H9 (cell line): ENCODE measurements at regions not wholly inside any gene's neighbourhood (a gene's known extent, or its start where the extent isn't known, plus 50 kb on each side); places are given as distances from the start of the nearest gene placed in this dataset.

Experiments used
- DNase-seq: peaks from one replicate; pipeline ENCODE4 v3.0.0-alpha.2; 2017
- H2AFZ ChIP-seq: one replicate; pipeline ENCODE4 v1.6.1; 2013; ENCODE audit warnings: mild to moderate bottlenecking, low read length, control low read depth, moderate library complexity
- H2AK5ac ChIP-seq: 2 replicates; pipeline ENCODE4 v1.6.1; 2013; ENCODE audit warnings: low read length, control low read depth, mixed read lengths; ENCODE audit not compliant: insufficient read length
- H2BK120ac ChIP-seq: one replicate; pipeline ENCODE4 v1.6.1; 2013; ENCODE audit warnings: low read depth, mild to moderate bottlenecking, low read length, control low read depth, inconsistent platforms; ENCODE audit not compliant: poor library complexity, severe bottlenecking
- H2BK12ac ChIP-seq: 2 replicates; pipeline ENCODE4 v1.6.1; 2013; ENCODE audit warnings: low read length, control low read depth, mixed read lengths, low read depth; ENCODE audit not compliant: insufficient read length
- H2BK15ac ChIP-seq: 2 replicates; pipeline ENCODE4 v1.6.1; 2013; ENCODE audit warnings: low read depth, low read length, control low read depth
- H2BK20ac ChIP-seq: one replicate; pipeline ENCODE4 v1.6.1; 2013; ENCODE audit warnings: low read depth, mild to moderate bottlenecking, low read length, control low read depth, inconsistent platforms; ENCODE audit not compliant: poor library complexity, severe bottlenecking
- H2BK5ac ChIP-seq: 2 replicates; pipeline ENCODE4 v1.6.1; 2013; ENCODE audit warnings: low read length, control low read depth, mixed read lengths; ENCODE audit not compliant: insufficient read length
- H3K14ac ChIP-seq: 2 replicates; pipeline ENCODE4 v1.6.1; 2013; ENCODE audit warnings: low read length, control low read depth; ENCODE audit not compliant: insufficient read depth
- H3K18ac ChIP-seq: 2 replicates; pipeline ENCODE4 v1.6.1; 2013; ENCODE audit warnings: low read depth, mild to moderate bottlenecking, mixed read lengths, low read length, control low read depth; ENCODE audit not compliant: insufficient read length
- H3K23ac ChIP-seq: 2 replicates; pipeline ENCODE4 v1.6.1; 2013; ENCODE audit warnings: low read length, control low read depth, mixed read lengths, low read depth; ENCODE audit not compliant: insufficient read length
- H3K23me2 ChIP-seq: 2 replicates; pipeline ENCODE4 v1.6.1; 2013; ENCODE audit warnings: low read depth, mild to moderate bottlenecking, mixed read lengths, low read length, control low read depth; ENCODE audit not compliant: insufficient read length, poor library complexity, severe bottlenecking
- H3K27ac ChIP-seq: 2 replicates; pipeline ENCODE4 v1.5.1; 2013; ENCODE audit warnings: low read length, control low read depth, mixed read lengths, low read depth; ENCODE audit not compliant: insufficient read length
- H3K27me3 ChIP-seq: 2 replicates; pipeline ENCODE4 v1.6.1; 2013; ENCODE audit warnings: low read length, control low read depth, inconsistent platforms; ENCODE audit not compliant: insufficient read depth
- H3K4ac ChIP-seq: 2 replicates; pipeline ENCODE4 v1.6.1; 2013; ENCODE audit warnings: low read depth, mild to moderate bottlenecking, control low read depth, inconsistent platforms, low read length, moderate library complexity
- H3K4me1 ChIP-seq: 2 replicates; pipeline ENCODE4 v1.6.1; 2013; ENCODE audit warnings: low read length, control low read depth, inconsistent platforms; ENCODE audit not compliant: insufficient read depth
- H3K4me2 ChIP-seq: 2 replicates; pipeline ENCODE4 v1.6.1; 2013; ENCODE audit warnings: low read length, control low read depth, mixed read lengths; ENCODE audit not compliant: insufficient read length, insufficient read depth
- H3K56ac ChIP-seq: 2 replicates; pipeline ENCODE4 v1.6.1; 2013; ENCODE audit warnings: low read depth, mild to moderate bottlenecking, mixed read lengths, low read length, control low read depth; ENCODE audit not compliant: insufficient read length
- H3K79me1 ChIP-seq: 2 replicates; pipeline ENCODE4 v1.6.1; 2013; ENCODE audit warnings: low read depth, mild to moderate bottlenecking, moderate library complexity, low read length, control low read depth, inconsistent platforms; ENCODE audit not compliant: insufficient read depth, poor library complexity, severe bottlenecking
- H3K79me2 ChIP-seq: 2 replicates; pipeline ENCODE4 v1.6.1; 2013; ENCODE audit warnings: low read length, control low read depth, inconsistent platforms; ENCODE audit not compliant: insufficient read depth
- H3K9ac ChIP-seq: 2 replicates; pipeline ENCODE4 v1.6.1; 2013; ENCODE audit warnings: low read length, control low read depth, mixed read lengths; ENCODE audit not compliant: insufficient read length; ENCODE audit errors: extremely low read depth
- H3K9me3 ChIP-seq: one replicate; pipeline ENCODE4 v1.6.1; 2013; ENCODE audit warnings: low read depth, low read length, inconsistent platforms; ENCODE audit not compliant: control insufficient read depth
- H3T11ph ChIP-seq: one replicate; pipeline ENCODE4 v1.6.1; 2013; ENCODE audit warnings: mild to moderate bottlenecking, low read length, control low read depth, inconsistent platforms
- H4K20me1 ChIP-seq: one replicate; pipeline ENCODE4 v1.6.1; 2013; ENCODE audit not compliant: control insufficient read depth, insufficient read length, insufficient read depth
- H4K5ac ChIP-seq: 2 replicates; pipeline ENCODE4 v1.6.1; 2013; ENCODE audit warnings: low read depth, mild to moderate bottlenecking, mixed read lengths, low read length, control low read depth; ENCODE audit not compliant: insufficient read length
- H4K8ac ChIP-seq: replicated peaks from 2 replicates; pipeline ENCODE4 v1.6.1; 2013; ENCODE audit warnings: low read length, control low read depth, mixed read lengths, low read depth; ENCODE audit not compliant: insufficient read length
- H4K91ac ChIP-seq: 2 replicates; pipeline ENCODE4 v1.6.1; 2013; ENCODE audit warnings: low read depth, mild to moderate bottlenecking, moderate library complexity, mixed read lengths, low read length, control low read depth; ENCODE audit not compliant: insufficient read length
- H3K27ac Mint-ChIP-seq, 3 experiments: 2 replicates in 2 of 3; 3 replicates in 1 of 3; pipeline ENCODE4 v1.8.0; 2020 to 2021; ENCODE audit warnings: mixed read lengths in 3 of 3, mild to moderate bottlenecking in 1 of 3, moderate library complexity in 1 of 3
- H3K27me3 Mint-ChIP-seq: 2 replicates; pipeline ENCODE4 v1.8.0; 2021; ENCODE audit warnings: low read depth, mild to moderate bottlenecking, moderate library complexity, mixed read lengths
- H3K36me3 Mint-ChIP-seq, 3 experiments: 2 replicates in 2 of 3; 3 replicates in 1 of 3; pipeline ENCODE4 v1.8.0; 2020 to 2021; ENCODE audit warnings: low read depth in 3 of 3, mixed read lengths in 3 of 3; ENCODE audit not compliant: insufficient read depth in 1 of 3
- H3K4me1 Mint-ChIP-seq, 2 experiments: 2 replicates each; pipeline ENCODE4 v1.8.0; 2020; ENCODE audit warnings: mixed read lengths in 2 of 2
- H3K4me3 Mint-ChIP-seq, 2 experiments: 2 replicates in 1 of 2; 3 replicates in 1 of 2; pipeline ENCODE4 v1.8.0; 2020 to 2021; ENCODE audit warnings: mild to moderate bottlenecking in 2 of 2, mixed read lengths in 2 of 2, moderate library complexity in 1 of 2
- H3K9me3 Mint-ChIP-seq, 2 experiments: 2 replicates in 1 of 2; 3 replicates in 1 of 2; pipeline ENCODE4 v1.8.0; 2020; ENCODE audit warnings: mild to moderate bottlenecking in 2 of 2, mixed read lengths in 2 of 2, moderate library complexity in 1 of 2
- CTCF ChIP-seq: fragments of 200-600 bp; sonication (generic); conservative IDR thresholded peaks from 3 replicates; pipeline ENCODE4 v1.8.0; 2021; ENCODE audit warnings: antibody characterized with exemption, mild to moderate bottlenecking
- WGBS: extraction: QIAGEN DNeasy Blood & Tissue Kit; methylation state at CpG from one replicate; pipeline ENCODE4 v1.1.7; 2013; ENCODE audit warnings: missing lambda C conversion rate, low lambda C conversion rate, mixed read lengths; ENCODE audit not compliant: insufficient read length; ENCODE audit errors: extremely low coverage; 5-methylcytosine and 5-hydroxymethylcytosine counted together

- Histone ChIP-seq H3K4ac (no peak overlapping the region), H4K91ac (no peak overlapping the region), H3K79me1 (no peaks in the 10 kb centered on the region), H4K8ac (no peak overlapping the region), H3K23me2 (no peaks in the 10 kb centered on the region), H3K27ac (no peak overlapping the region), H2BK20ac (no peak overlapping the region), H2BK5ac (no peak overlapping the region), H2AK5ac (no peak overlapping the region), H3K9me3 (no peaks in the 10 kb centered on the region), H3T11ph (no peak overlapping the region), H2BK120ac (no peak overlapping the region), H3K23ac (no peak overlapping the region), H2BK12ac (no peak overlapping the region), H2BK15ac (no peak overlapping the region), H3K4me2 (no peak overlapping the region), H4K5ac (no peak overlapping the region), H3K79me2 (no peaks in the 10 kb centered on the region), H3K27me3 (no peaks in the 10 kb centered on the region), H2AFZ (no peak overlapping the region), H3K56ac (no peak overlapping the region), H4K20me1 (no peaks in the 10 kb centered on the region), H3K4me1 (no peaks in the 10 kb centered on the region), H3K18ac (no peak overlapping the region), H3K9ac (no peak overlapping the region), H3K14ac (no peak overlapping the region)
- no peak for TF ChIP-seq CTCF
- no peak for DNase-seq
- Mint-ChIP-seq H3K4me3 (no peak overlapping the region), H3K36me3 (no peaks in the 10 kb centered on the region), H3K4me1 (no peaks in the 10 kb centered on the region), H3K27ac (no peak overlapping the region), H3K27me3 (no peaks in the 10 kb centered on the region), H3K9me3 (no peaks in the 10 kb centered on the region)
- no CpG with 5 or more reads among the region's 1 CpG for WGBS
Observed at GRCh38 chr13:90673746-90674145, 673.7 kb upstream of the MIR17HG start.
